Thyroid gland (tissue), 4 donors: ENCODE measurements at regions not wholly inside any gene's neighbourhood (a gene's known extent, or its start where the extent isn't known, plus 50 kb on each side); places are given as distances from the start of the nearest gene placed in this dataset.

Source experiments
- POLR2A ChIP-seq, 2 donors: fragments of 450-650 bp; IDR thresholded peaks; one replicate each; pipeline ENCODE4 v1.6.1; 2017; ENCODE audit warnings: antibody characterized with exemption in 2 of 2, mild to moderate bottlenecking in 2 of 2, moderate library complexity in 1 of 2
- TF ChIP-seq, protein P1 (sequence below), 6 experiments: fragments of 200-600 bp in 3 of 6; fragments of 450-650 bp in 3 of 6; sonication (generic) in 3 of 6; IDR thresholded peaks; one replicate each; pipeline ENCODE4 v1.5.1; 2016 to 2019; ENCODE audit warnings: antibody characterized with exemption in 6 of 6, mild to moderate bottlenecking in 2 of 6, inconsistent platforms in 1 of 6, moderate library complexity in 1 of 6

DNA sequence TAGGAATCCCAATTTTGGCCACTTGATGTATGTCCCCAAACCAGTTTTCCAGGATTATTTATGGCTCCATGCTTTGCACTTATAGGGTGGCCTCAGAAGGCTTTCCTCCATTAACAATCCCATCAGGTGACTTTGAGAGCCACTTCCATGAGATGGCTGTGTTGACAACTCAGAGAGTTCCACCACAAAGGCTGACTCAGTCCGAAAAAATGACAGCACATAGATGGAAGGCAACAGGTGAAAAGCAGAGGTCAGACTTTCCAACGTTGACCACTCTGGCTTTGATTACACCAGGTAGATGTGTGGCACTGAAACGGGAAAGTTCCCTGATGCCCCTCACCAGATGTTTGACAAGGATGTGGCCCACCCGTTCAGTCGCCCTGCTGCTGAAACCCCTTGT lies 431.4 kb upstream of the TNP1 start:
- TF ChIP-seq, protein P1, sequence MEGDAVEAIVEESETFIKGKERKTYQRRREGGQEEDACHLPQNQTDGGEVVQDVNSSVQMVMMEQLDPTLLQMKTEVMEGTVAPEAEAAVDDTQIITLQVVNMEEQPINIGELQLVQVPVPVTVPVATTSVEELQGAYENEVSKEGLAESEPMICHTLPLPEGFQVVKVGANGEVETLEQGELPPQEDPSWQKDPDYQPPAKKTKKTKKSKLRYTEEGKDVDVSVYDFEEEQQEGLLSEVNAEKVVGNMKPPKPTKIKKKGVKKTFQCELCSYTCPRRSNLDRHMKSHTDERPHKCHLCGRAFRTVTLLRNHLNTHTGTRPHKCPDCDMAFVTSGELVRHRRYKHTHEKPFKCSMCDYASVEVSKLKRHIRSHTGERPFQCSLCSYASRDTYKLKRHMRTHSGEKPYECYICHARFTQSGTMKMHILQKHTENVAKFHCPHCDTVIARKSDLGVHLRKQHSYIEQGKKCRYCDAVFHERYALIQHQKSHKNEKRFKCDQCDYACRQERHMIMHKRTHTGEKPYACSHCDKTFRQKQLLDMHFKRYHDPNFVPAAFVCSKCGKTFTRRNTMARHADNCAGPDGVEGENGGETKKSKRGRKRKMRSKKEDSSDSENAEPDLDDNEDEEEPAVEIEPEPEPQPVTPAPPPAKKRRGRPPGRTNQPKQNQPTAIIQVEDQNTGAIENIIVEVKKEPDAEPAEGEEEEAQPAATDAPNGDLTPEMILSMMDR (IDR thresholded peaks at IDR 0.05), result no peak
- no peak for TF ChIP-seq POLR2A (IDR thresholded peaks at IDR 0.05)
